ENCODE measurements at regions not wholly inside any gene's neighbourhood (a gene's known extent, or its start where the extent isn't known, plus 50 kb on each side); places are given as distances from the start of the nearest gene placed in this dataset.

- DNase-seq (ENCODE audit: low read depth in 1 of 2, low spot score in 1 of 2), result no peak
Observed at GRCh38 chr18:25962919-25963318, 127.5 kb downstream of the SS18 start.

- no peak for DNase-seq (ENCODE audit: low read depth in 1 of 2, low spot score in 1 of 2)
Observed at GRCh38 chr18:25962176-25962575, 128.2 kb downstream of the SS18 start.

GRCh38 chr18:25957017-25957416 is 133.4 kb downstream of the SS18 start:
- DNase-seq (ENCODE audit: low read depth in 1 of 2, low spot score in 1 of 2), result no peak

DNA sequence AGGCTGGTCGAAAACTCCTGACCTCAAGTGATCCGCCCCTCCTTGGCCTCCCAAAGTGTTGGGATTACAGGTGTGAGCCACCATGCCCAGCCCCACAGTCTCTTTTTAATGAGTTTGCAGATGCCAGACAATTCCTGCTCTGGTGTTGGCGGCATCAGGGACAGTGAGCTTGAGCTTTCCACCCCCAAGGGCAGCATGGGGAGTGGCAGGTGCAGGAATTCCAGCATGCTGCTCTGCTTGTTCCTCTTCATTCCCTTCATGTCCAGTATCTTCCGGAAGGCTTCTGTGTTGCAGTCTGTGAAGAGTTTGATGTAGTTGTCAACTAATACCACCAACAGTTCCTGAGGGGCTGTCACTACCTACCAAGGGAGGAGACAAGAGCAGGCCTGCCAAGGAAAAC is 137.3 kb downstream of the SS18 start:
- DNase-seq (ENCODE audit: low read depth in 1 of 2, low spot score in 1 of 2), result no peak

DNA sequence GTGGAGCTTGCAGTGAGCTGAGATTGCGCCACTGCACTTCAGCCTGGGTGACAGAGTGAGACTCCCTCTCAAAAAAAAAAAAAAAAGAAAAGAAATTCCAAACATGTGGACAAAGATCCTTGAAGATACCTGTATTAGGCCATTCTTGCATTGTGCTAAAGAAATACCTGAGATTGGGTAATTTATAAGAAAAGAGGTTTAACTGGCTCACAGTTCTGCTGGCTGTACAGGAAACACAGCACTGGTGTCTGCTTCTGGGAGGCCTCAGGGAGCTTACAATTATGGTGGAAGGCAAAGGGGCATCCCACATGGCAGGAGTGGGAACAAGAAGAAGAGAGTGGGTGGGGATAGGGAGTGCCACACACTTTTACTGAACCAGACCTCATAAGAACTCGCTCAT is 140.1 kb downstream of the SS18 start:
- no peak for DNase-seq (ENCODE audit: low read depth in 1 of 2, low spot score in 1 of 2)

DNA sequence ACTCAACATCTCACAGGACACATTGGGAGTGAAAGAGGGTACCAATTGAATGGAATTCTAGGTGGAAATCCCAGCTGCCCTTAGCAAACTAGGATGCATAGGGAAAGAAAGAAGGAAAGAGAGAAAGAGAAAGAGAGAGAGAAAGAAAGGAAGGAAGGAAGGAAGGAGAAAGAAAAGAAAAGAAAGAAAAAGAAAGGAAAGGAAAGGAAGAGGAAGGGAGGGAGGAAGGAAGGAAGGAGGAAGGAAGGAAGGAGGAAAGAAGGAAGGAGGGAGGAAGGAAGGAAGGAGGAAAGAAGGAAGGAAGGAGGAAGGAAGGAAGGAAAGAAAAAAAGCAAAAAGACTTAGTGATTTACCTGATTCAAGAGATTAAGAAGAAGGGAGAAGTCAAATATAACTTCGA is 143.9 kb downstream of the SS18 start:
- DNase-seq (ENCODE audit: low read depth in 1 of 2, low spot score in 1 of 2), result no peak

DNA sequence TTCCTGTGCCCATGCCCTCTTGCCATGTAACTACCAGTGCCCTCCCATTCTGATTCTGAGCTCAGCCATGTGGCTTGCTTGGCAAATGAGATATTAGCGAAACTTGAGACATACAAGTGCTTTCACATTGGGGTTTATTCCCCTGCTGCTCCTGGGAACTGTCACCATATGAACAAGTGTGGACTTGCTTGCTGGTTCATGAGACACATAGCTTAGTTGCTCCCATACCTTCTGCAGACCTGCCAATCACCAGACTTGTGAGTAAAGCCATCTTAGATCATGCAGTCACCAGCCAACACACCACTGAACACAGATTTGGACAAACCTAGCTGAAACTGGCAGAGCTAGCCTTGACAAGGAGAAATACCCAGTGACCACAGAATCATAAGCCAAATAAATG is 155.1 kb downstream of the SS18 start:
- no peak for DNase-seq (ENCODE audit: low read depth in 1 of 2, low spot score in 1 of 2)

DNA sequence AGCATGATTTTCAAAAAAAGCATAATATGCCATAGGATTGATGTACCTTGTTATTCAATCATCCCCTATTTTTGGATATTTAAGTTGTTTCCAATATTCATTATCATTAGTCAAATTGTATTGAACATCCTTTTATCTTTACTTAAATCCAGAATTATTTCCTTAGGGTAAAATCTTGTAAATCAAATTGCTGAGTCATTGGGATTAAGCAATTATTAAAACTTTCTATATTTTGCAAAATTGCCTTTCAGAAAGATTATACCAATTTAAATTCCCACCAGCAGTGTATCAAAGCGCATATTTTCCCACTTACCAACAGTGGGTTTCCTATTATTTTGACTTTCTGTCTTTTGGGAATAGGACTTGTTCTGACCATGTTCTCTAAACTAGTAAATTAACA is 159.3 kb downstream of the SS18 start:
- DNase-seq (ENCODE audit: low read depth in 1 of 2, low spot score in 1 of 2), result no peak

DNA sequence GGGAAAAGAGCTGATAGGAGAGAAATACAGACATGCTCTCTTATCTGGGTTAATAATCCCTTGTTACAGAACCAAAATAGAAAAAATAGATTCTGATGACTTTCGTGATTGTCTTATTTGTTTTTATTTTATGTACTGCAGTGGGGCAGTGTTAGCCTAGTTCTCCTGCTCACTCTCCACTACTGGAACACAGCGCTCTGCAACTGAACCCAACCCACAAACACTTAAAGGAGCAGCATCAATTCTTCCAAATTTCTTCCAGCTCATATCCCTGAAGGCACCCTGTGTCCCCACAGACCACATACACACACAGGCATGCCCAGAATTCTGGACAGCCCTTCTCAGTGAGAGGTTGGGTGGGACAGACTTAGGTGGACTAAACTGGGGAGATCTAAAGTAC is 160.6 kb downstream of the SS18 start:
- no peak for DNase-seq (ENCODE audit: low read depth in 1 of 2, low spot score in 1 of 2)

DNA sequence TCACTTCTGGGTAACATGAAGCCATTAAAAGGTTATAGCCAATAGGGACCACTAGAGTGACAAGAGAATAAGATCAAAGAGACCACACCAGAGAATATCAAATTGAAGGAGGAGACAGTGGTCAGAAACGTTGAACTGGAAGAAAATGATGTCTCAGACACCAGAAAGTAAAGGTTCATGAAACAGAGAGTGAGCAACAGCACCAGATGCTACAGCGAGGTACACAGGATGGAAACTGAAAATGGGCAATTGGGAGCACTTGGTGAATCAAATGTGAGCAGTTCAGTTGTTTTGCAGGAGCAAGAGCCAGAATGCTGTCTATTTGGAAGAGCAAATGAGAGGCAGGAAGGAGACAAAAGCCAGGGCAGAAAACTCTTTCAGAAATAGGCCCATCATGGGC is 162.6 kb downstream of the SS18 start:
- DNase-seq (ENCODE audit: low read depth in 1 of 2, low spot score in 1 of 2), result no peak

- DNase-seq (ENCODE audit: low read depth in 1 of 2, low spot score in 1 of 2), result no peak
Observed at GRCh38 chr18:25923193-25923592, 167.2 kb downstream of the SS18 start.

- peak in 1 of 2 donors; percentile 5 for DNase-seq (ENCODE audit: low read depth in 1 of 2, low spot score in 1 of 2)
Observed at GRCh38 chr18:25921677-25922421, 168.6 kb downstream of the SS18 start.

DNA sequence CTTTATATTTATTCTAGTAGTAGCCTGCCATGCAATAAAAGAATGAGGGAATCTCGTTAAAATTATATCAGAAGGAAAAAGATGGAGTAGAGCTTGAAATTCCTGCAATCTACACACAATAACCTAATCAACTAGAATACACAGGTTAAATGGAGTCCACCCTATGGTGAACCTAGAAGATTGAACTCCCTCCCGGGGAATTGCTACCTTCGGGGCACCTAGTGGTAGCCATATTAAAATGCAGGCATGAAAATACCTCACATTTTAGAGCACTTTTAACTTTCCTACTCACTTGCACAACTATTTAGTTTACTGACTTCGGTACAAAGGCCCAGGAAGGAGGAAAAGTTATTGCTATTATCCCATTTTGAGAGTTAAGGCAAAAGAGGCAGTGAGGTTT is 174.5 kb downstream of the SS18 start:
- DNase-seq (ENCODE audit: low read depth in 1 of 2, low spot score in 1 of 2), result no peak

DNA sequence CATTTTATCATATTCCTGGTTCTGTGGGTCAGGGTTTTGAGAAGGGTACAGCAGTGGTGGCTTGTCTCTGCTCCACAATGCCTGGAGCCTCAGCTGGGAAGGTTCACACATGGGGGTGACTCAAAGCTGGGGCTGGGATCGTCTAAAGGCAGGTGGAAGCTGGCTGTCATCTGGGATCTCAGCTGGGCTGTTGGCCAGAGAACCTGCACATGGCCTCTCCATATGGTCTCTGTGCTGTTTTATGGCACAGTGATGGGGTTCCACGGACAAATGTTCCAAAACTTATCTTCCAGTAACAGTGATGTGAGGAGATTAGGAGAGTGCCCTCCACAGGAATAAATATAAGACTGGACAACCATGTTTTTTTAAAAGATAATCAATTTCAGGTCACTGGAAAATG is 191.4 kb downstream of the SS18 start:
- DNase-seq (ENCODE audit: low read depth in 1 of 2, low spot score in 1 of 2), result no peak

- no peak for DNase-seq (ENCODE audit: low read depth in 1 of 2, low spot score in 1 of 2)
Observed at GRCh38 chr18:25896956-25897355, 193.5 kb downstream of the SS18 start.

DNA sequence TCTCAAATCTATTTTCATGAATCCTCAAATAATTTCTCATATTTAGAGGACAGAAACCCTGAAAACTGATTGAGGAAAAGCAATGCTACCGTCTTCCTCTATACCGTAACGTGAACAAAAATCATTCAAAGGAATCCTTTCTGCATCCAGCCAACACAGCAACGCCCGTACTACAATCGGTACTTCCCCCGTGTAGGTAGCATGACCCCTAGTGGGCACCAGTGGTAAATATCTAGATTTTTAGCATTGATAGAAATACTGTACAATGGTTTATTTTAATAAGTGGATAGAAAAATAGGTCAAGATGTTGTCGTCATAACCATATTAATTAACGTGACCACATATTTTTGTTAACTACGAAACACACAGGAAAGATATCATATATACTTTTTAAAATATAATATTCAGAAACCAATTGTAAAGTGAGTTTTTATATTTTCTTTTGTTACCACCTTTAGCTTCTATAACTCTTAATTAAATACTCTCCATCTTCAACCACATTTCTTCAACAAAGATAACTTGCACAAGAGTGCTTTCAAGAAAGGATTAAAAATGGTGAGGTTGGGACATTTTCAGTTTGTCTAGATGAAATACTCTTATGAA is 194.1 kb downstream of the SS18 start:
- no peak for DNase-seq (ENCODE audit: low read depth in 1 of 2, low spot score in 1 of 2)

DNA sequence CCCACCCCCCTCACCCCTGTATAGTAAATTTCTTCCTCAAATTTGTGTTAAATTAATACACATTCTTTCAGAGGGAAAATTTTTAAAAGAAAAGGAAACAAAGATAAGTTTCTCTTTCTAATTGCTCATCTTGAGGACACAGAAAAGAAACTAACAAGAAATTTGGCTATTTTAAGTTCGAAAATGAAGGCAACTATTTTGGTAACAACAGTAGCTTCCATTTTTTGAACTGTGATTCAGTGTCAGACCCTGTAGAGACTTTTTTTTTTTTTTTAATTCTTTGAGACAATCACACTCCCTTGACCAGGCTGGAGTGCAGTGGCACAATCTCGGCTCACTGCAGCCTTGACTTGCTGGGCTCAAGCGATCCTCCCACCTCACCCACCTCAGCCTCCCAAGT is 194.9 kb downstream of the SS18 start:
- DNase-seq (ENCODE audit: low read depth in 1 of 2, low spot score in 1 of 2), result no peak

- DNase-seq (ENCODE audit: low read depth in 1 of 2, low spot score in 1 of 2), result no peak
Observed at GRCh38 chr18:25886283-25886682, 204.1 kb downstream of the SS18 start.

DNA sequence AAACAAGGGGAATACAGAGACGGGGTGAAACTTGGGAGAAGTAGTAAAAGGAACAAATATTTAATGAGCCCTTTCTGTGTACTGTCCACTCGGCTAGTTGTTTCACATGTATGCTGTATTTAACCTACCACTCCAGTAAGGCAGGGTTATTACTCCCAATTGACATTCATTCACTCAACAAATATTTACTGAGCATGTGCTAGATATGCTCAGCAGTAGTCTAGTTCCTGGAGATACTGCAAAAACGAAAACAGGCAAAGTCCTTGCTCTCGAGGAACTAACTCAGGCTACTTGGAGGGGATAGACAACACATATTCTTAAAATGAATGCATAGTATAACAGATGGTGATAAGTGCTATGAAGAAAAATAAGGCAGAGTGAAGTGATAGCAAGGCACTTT is 207.3 kb downstream of the SS18 start:
- no peak for DNase-seq (ENCODE audit: low read depth in 1 of 2, low spot score in 1 of 2)

DNA sequence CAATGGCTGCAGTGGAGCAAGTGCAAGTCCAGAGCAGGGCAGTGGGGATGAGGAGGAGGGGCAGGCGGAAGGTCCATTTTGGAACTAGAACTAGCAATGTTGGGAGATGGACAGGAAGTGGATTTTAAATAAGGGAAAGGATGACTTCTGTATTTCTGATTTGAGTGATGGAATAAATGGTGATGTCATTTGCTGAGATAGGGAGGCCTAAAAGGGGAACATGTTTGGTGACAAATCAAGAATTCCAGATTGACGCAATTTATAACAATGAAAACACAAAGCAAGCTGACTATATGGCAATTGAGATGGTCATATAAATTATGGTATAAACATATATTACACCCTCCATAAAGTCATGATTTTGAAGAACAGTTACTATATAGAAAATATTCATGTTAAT is 209.3 kb downstream of the SS18 start:
- DNase-seq (ENCODE audit: low read depth in 1 of 2, low spot score in 1 of 2), result no peak

- no peak for DNase-seq (ENCODE audit: low read depth in 1 of 2, low spot score in 1 of 2)
Observed at GRCh38 chr18:25880441-25880840, 210.0 kb downstream of the SS18 start.

GRCh38 chr18:25876330-25876948 is 214.0 kb downstream of the SS18 start:
- DNase-seq (ENCODE audit: low read depth in 1 of 2, low spot score in 1 of 2), result no peak

Data from activated T-helper 1 cell treated with anti-CD3 and anti-CD28 coated beads, Interleukin-2, amount 50 U/mL, for 16 hours (primary cell).